COLO668 (cell line): ENCODE measurements at regions not wholly inside any gene's neighbourhood (a gene's known extent, or its start where the extent isn't known, plus 50 kb on each side); places are given as distances from the start of the nearest gene placed in this dataset.

Experiments
- DNase-seq: peaks from one replicate; lab custom pipeline; 2025; ENCODE audit not compliant: unreplicated experiment; lab: John Stamatoyannopoulos, UW

DNA sequence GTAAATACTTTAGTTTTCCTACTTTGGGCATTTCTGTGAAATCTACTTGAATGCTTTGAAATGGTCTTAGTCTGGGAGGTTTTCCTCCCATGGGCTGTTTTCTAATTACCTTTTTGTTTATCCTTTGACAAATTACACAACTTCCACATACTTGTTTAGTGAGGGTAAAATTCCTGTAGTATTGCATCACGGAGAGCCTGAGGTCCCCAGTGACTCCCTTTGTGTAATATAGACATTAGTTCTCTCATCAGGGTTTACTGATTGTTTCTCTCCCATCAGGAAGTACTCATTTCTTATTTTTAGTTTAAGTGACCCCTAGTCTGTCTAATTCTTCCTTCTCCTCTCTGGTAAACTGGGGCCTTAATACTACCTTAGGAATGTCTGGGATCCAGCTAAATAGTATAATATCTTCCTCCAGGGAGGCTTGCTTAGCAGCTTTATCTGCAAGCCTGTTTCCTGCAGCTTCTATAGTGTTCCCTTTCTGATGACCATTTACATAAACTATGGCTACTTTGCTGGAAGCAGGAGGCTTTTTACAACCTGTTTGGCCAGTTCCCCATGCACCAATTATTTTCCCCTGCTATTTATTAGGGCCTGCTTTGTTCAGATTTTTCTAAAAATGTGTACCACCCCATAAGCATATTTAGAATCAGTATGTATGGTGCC, 87.2 kb upstream of the XCR1 start:
- DNase-seq = no peak

DNA sequence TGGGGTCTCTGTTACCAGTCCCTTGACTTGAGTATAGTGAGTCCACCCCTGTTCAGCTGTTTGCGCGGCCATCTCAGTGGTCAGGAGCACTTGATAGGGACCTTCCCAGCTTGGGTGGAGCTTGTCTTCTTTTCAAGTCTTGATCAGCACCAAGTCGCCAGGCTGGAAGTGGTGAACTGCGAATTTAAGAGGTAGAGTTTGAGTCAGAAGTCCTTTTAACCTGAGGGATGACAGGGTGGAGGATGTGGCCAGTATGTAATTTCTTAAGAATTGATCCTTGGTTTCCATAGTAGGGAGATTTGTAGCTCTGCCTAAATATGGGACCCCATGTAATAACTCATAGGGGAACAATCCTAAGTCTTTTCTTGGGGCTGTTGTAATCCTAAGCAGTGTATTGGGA, 86.3 kb upstream of the XCR1 start:
- DNase-seq = no peak

DNA sequence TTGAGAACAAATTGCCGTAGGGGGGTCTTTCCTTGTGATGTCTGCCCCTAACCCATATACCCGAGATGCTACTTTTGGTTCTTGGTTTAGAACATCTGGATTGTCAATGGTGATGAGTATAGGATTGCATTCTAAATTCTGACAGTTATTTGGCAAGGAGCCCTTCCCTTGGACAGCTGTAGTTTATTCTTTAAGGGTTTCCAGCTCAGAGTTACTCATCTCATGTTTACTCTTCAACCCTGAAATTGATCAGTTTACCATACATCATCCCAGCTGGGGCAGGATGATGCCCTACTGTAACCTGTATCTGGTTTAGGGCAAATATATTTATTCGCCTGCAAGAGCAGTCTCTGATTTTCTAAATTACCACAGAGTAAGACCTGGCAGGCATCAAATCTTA, 85.7 kb upstream of the XCR1 start:
- DNase-seq = no peak

DNA sequence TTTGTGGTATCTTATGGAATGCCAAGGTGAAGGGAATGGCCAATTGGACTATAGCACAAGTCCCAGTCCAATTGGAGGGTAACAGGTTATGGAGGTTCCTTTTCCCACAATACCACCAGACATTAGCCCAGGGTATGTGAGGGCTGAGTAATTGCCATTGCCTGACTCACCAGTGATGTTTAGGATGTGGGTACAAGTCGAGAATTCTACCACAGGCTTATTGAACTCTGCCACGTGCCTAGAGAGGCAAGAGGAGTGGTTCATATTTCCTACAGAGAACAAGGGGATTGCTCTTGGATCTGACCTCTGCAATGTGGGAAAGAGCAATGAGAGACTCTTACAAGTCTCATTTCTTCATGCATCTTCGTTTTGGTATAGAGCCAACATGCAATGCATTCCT, 85.0 kb upstream of the XCR1 start:
- DNase-seq = no peak

DNA sequence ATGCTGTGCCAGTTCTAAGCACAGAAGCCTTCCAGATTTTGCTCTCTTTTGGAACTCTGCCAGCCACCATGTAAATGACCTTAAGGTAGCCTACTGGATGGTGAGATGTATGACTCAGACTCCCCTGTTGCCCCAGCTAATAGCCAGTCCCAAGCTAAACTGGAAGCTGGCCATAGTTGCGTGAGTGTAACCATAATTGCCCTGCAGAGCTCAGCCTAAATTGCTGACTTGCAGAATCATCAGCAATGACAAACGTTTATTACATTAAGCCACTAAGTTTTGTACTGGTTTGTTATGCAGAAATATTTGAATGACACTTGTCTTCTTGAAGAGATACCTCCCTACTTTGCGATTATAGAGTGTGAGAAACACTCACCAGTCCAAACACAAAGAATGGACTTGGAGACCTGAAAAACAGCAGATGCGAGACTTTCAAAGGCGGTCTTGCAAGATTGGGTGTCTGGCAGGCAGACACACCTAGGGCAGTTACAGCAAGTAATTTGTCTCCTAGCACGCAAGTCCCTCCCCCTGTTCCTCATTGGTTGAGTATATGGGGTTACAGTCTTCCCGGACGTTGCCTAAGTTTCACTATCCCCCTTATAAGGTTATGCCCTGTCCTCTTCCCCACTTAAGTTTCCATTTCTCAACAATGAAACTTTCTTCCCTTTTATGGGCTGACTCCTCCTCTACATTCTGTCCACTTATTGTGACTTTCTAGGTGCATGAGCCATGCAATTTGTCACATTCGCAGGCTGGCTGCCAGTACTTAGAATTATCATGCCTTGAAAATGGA, 83.6 kb upstream of the XCR1 start:
- peak; percentile 2 for DNase-seq

DNA sequence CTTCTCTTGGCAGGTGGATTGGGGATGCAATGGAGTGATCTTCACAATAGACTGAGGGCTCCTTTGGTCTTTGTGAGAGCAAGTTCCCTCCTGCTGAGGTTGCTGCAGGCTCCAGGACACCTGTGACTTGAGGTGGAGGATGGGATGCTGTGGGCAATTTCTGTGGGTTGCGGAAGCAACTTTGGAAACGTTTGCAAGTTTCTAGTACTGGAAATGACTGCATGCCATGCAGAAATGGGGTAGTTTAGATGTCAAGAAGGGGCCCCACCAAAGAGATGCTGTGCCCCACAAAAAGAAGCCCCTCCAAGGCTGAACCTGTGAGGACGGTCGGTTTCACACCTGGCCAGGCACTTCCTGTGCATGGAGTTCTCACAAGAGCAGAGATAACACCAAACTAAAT, 80.4 kb upstream of the XCR1 start:
- no peak for DNase-seq

DNA sequence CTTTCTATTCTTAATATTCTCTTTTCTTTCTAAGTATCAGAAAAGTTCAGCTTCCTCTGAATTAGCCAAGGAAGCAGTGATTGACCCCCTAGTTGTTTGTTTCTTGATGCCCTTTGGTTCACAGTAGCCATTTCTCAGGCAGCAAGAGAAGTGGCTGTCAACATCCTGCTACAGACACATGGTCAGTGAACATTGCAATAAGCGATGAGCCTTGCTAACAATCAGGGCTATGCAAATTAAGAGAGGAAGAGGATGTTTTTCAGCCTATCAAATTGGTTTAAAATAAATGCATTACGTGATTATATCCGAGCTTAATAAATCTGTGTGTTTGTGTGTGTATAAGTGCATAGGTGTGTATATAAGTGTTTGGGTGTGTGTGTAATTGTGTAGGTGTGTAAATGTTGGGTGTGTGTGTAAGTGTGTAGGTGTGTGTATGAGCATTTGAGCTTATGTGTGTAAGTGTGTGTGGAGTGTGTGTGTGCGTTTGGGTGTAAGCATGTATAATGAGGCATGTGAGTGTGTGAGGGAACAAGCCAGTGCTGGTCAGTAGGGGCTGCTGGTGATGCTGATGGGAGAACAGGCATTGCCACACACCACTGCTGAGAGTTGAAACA, 78.1 kb upstream of the XCR1 start:
- no peak for DNase-seq

DNA sequence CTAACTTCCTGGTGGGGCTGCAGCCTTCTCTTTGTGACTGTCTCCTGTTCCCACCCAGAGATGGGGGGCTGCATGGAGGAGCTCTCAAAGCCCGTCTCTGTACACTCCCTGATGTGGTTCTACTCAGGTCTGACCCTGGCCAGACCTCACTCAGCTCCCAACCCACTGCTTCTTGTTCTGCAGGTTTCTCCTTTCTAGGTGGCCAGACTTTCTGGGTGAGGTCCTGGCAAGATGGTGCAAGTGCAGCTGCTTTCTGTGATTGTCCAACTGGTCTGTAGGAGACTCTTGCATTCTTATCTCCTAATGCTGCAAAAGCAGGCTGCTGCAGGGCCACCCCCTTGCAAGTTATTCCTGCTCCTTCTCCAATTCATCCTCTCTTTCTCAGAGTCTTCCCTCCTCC, 77.4 kb upstream of the XCR1 start:
- DNase-seq = no peak

DNA sequence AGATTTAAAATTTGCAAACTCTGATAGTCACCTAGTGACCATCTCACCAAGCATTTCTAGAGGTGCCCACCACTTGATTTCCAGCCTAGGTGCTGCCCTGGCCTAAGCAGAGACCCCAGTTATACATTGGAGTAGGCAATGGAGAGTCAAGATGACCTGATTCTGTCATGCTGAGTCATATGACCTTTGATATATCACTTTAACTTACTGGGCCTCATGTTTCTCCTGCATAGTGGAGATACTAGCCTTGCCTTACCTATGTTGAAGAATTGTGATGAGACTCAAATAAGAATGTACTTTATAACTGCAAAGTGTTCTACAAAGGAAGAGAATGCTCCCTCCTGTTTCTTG, 75.5 kb upstream of the XCR1 start:
- no peak for DNase-seq

DNA sequence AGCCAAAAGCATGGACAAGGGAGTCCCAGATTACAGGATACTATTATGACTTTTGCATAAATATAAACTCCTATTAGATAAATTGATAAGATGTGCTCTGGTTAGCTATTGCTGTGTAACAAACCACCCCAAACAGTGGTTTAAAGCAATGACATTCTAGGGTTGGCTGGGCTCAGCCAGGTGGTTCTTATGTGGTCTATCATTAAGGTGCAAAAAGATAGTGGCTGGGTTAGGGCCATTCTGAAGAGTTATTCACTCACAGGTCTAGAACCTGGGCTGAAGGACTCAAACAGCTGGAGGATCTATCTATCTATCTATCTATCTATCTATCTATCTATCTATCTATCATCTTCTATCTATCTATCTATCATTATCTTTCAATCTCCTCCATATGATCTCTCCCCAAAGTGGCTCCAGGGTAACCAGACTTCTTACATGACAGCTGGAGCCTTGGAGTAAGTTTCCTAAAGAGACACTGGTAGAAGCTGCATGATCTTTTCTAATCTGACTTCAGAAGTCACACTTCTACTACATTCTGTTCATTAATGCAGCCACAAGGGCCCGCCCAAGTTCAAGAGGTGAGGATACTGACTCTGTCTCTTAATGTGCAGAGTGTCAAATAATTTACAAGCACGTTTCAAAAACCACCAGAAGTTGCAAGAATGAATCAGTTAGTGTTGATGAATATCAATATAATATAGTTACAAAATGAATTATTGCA, 74.9 kb upstream of the XCR1 start:
- DNase-seq = no peak

DNA sequence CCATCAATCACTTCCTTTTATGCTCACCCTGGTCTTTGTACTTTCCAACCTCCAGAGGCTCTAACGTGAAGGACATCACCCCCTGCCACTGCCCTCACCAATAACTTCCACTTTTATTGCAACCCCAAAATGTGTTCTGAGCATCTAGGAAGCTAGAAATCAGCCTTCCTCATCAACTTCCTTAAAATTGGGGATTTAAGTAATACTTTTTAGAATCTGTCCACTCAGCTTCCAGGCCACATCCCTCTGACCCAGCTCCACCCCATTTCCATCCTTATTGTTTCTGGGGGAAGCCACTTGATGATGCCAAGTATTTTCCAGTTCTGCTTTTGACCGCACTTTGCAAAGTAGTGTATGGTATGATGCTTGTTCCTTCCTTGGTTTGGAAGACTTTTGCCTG, 73.5 kb upstream of the XCR1 start:
- DNase-seq = no peak

DNA sequence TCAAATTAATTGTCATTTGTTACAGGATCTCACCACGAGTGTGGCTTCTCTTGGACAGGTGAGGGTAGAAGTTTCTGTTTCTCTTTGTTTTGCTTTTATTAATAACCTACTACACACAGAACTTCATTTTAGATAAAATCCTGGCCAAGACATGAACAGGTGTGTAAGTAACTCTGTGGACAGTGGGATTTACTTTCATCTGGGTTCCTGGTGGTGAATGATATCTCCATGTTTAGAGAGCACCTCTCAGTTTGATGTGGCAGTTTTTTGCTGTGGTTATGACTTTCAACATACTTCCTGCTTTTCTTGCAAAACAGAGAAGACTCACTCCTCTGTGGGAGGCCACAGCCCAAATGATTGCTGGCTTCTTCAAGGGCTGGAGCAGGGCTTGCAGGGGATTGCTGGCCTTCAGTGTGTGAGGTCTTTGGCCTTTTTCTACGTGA, 71.1 kb upstream of the XCR1 start:
- no peak for DNase-seq

DNA sequence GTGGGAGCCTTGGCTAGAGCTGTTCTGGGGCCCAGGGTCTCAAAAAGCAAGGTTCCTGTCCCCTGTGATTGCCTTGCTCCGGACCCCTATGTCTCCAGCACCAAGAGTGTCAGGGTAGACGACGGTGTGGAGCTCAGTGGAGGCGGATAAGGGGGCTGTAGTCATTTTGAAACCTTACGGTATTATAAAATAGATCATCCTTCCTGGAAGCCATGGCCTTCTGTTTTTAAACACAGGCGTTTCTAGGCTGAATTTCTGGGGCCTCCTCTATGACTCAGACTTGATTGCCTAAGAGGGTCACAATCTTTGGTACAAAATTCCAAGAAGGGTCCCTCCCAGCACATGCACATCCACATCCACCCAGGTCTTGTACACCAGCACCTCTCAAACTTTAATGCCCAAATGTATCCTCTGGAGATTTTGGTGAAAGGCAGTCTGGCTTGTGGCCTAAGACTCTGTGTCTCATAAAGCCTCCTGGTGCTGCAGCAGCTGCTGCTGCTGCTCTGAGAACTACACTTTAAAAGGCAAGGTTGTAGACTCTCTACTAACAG, 70.5 kb upstream of the XCR1 start:
- DNase-seq = no peak

DNA sequence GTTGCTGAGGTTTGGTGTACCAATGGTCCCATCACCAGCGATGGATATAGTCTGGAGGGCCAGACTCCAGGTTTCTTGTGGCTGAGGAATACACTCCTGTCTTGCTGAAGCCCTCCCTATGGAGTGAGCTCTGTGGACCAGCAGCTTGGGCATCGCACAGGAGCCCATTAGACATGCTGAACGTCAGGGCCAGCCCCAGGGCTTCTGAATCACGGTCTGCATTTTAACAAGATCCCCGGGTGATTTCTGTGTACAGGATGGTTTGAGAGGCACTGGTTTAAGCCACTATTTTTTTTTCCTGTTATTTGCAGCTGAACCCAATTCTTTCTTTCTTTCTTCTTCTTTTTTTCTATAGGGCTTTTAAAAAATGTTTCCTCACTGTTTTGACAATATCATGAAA, 69.5 kb upstream of the XCR1 start:
- DNase-seq = no peak

DNA sequence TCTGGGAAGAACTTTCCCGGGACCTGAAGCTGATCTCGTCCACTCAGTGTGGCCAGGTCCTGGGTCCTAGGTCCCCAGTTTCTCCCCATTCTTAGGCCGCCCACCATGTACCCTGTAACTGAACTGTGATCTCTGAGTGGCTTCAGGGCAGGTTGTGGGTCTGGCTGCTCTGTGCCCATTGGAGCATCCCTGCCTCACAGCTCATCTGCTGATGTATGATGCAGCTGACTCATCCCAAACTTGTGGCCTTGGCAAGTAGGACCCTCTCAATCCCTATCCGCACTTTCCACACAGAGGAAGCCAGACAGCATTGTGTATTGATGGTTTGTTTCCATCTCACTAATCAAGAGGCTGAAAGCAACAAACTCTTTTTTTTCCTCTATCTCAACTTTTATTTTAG, 69.1 kb upstream of the XCR1 start:
- DNase-seq = no peak

DNA sequence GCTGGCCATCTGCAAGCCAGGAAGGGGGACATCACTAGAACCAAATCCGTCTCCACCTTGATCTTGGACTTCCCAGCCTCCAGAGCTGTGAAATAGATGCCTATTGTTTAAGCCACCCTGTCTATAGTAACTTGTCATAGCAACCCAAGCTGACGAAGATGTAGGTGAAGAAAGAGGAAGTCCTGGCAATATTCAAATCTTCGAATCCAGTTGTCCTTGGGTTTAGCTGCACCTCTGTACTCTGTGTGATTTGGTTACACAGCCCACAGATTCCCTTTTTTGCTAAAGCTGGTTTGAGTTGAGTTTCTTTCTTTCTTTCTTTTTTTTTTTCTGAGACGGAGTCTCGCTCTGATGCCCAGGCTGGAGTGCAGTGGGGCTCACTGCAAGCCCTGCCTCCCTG, 68.0 kb upstream of the XCR1 start:
- DNase-seq = no peak

DNA sequence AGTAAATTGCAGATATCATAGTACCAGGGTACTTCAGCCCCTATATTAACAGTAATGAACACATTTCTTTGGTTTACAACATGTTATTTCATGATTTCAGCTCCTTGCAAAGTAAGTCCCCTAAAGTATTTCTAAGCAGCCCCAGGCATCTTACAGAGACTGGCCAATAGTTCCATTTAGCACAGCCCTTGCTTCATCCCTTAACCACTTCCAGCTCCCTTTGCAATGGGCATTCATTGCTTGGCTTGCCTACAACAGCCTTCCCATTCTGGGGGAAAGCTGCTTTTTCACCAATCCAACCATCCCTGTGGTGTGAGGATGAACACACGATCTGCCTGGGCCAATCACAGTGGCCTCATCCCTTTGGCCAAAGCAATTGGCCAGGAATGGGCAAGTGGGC, 67.2 kb upstream of the XCR1 start:
- DNase-seq = no peak

DNA sequence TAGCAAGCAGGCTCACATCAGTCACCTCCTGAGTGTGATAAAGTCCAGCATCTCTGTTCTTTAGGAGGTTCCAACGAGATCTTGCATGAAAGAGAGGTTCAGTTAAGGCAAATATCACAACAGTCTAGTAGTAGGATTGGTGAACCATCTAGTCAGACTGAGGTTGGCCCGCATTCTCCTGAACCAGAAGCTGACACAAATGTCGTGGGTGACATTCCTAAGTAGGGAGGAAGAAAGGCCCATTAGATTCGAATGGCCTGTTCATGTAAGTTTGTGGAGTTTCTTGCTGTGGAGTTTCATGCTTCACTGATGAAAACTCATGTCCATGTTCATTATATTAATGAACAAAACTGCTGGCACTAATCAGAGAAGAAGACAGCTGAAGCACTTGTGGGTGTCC, 66.7 kb upstream of the XCR1 start:
- DNase-seq = no peak

DNA sequence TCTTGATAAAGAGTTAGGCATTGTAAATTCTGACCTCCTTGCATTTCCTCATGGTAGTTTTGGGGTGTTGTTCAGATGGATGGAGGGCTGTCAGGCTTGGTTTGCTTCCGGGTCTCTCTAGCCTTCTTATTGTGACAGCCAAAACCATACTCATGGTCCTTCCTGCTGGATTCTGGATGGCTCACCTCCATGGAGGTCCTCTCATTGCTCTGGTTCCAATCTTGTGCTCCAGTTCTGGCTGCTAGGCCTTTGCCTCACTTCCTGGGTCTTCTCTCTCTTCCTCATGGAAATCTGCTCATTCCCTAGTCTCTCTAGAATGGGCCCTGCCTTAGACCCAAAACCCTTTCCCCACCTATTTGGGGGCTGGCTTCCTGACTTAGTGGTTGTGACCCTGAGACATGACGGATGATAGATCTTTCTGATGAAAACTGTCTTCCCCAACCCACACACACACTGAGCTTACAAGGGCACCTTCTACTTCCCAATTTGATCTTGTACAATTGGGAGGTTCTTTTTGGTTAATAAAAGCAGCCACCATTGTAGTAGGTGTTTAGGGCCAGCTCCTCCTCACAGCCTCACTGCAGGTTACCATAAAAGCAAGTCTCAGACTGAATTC, 66.2 kb upstream of the XCR1 start:
- no peak for DNase-seq

DNA sequence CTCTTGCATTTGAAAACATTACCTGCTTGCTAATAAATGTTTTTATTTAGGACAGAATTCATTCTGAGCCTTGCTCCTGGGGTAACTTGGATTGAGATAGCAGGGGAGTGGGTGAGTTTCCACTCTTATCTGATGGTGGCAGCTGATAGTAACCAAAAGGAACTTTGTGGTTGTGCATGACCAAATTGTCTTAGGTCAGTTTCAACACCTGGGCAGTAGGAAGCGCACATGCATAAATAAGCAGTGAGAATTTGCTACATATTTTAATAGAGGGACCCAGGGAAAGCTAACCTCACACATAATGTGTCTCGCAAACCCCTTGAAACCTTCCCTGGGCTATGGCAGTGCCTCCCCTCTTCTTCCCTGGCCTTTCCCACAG, 65.4 kb upstream of the XCR1 start:
- no peak for DNase-seq
